Astrocyte of the cerebellum (primary cell): ENCODE measurements at regions not wholly inside any gene's neighbourhood (a gene's known extent, or its start where the extent isn't known, plus 50 kb on each side); places are given as distances from the start of the nearest gene placed in this dataset.

Experiments used
- DNase-seq: peaks from one replicate; pipeline ENCODE4 v3.0.0-alpha.2; 2011; ENCODE audit warnings: low read depth
- H3K4me3 ChIP-seq: 2 replicates; pipeline ENCODE4 v1.5.1; 2011; ENCODE audit warnings: mild to moderate bottlenecking, low read depth, low read length, moderate library complexity
- in situ Hi-C: cut with HindIII; loops from 2 replicates; pipeline ENCODE4 v1.10.0; 2017; ENCODE audit warnings: low sequenced_read_pairs
- TF ChIP-seq, protein P1 (sequence below): IDR thresholded peaks from 2 replicates; pipeline ENCODE4 v1.5.1; 2012; ENCODE audit warnings: low read length, low read depth, moderate library complexity, mild to moderate bottlenecking; ENCODE audit errors: missing control alignments

DNA sequence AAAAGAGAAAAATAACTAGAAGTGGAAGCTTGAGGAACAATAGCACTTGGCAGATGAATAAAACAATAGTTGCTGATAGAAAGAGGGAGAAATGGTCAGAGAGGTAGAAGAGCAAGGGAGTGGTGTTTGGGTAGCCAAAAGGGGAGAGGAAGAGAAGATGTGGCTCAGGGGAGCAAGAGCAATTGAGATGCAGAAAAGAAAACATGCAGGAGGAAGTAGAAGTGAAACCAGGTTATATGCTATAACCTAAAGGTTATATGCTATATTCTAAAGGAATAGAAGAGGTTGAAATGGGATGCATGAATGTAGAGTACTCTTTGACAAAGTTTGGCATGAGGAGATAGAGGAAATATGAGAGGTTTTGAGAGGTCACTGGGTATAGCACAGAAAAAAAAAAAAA lies 759.5 kb downstream of the SATB2 start:
- DNase-seq = no peak
- TF ChIP-seq, protein P1, sequence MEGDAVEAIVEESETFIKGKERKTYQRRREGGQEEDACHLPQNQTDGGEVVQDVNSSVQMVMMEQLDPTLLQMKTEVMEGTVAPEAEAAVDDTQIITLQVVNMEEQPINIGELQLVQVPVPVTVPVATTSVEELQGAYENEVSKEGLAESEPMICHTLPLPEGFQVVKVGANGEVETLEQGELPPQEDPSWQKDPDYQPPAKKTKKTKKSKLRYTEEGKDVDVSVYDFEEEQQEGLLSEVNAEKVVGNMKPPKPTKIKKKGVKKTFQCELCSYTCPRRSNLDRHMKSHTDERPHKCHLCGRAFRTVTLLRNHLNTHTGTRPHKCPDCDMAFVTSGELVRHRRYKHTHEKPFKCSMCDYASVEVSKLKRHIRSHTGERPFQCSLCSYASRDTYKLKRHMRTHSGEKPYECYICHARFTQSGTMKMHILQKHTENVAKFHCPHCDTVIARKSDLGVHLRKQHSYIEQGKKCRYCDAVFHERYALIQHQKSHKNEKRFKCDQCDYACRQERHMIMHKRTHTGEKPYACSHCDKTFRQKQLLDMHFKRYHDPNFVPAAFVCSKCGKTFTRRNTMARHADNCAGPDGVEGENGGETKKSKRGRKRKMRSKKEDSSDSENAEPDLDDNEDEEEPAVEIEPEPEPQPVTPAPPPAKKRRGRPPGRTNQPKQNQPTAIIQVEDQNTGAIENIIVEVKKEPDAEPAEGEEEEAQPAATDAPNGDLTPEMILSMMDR = no peak
- in situ Hi-C loops = no loop called here
- no peak overlapping the region for H3K4me3 ChIP-seq

DNA sequence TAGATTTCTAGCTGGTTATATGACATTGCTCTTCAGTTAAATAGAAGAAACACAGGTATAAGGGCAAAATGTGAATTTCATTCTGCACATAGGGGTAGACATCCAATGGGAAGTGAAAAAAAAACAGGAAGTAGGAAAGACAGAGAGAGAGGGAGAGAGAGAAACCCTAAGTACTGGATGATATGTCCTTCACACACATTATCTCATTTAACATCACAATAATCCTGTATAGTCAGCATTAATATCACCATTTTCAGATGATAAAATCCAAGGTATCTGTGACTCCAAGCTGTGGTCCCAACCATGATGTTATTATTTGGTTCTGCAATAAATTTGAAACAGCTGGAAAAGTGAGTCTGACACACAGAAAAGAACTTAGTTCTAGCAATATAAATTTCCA lies 759.9 kb downstream of the SATB2 start:
- in situ Hi-C loops = no loop called here
- TF ChIP-seq, protein P1 = no peak
- H3K4me3 ChIP-seq = no peak overlapping the region
- no peak for DNase-seq

DNA sequence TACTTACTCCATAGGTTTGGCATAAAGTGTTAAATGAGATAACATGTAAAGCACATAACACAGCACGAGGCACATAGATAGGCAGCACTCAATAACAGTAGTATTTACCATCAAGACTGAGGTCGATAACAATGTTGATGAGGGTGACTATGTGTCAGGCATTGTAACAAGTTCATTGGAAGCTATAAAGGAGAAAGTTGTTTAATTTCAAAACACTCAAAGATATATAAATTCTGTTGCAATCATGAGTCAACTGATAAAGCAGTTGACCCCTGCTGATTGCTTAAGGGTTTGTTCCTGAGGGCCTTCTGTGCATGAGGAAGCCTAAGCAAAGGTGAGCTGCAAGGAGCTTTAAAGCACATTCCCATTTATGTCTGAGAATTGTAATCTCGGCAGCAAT lies 760.5 kb downstream of the SATB2 start:
- H3K4me3 ChIP-seq = no peak overlapping the region
- in situ Hi-C loops = no loop called here
- DNase-seq = no peak
- TF ChIP-seq, protein P1 = no peak

DNA sequence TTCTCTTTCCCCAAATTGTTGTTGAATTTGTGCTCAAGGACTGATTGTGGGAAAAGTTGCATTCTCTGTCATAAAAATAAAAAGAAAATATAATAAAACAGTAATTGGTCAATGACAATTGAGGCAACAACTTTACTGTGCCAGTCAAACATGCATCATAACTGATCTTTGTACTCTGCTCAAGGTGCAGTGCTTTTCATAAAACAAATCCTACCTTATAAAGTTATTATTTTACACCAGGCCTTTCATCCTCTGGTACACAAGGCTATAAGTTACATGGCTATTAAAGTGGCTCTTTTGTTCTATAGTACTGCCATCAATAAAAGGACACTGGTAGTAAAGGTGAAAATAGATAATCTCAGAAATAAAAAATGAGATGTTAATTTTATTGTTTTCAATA lies 761.9 kb downstream of the SATB2 start:
- TF ChIP-seq, protein P1 = no peak
- in situ Hi-C loops = no loop called here
- no peak overlapping the region for H3K4me3 ChIP-seq
- DNase-seq = no peak

DNA sequence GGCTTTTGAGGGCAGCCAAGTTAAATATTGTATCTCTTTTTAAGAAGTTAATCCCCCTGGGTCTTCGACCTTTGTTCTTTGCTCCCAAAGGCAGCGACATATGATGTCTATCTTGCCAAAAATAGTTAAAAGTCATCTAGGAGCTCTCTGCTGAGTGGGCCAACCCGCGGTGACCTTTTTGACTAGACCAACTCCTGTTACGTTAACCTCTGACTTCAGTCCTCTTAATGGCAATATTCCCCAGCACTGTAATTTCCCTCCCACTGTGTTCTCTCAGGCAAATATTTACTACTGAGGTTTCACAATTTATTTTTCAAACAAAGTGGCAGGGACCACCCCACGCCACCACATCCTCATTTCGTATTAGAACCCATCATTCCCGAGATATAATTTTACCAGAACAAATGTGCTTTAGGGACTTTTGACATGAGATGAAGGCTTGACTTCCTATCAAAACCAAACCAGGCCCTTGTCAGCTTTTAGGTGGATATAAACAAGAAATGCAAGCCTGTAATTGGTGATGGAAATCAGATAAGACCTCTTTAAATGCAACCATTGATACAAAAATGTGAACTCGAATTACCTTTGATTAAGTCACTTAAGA lies 764.7 kb downstream of the SATB2 start:
- TF ChIP-seq, protein P1 = no peak
- H3K4me3 ChIP-seq = no peak overlapping the region
- in situ Hi-C loops = no loop called here
- DNase-seq = no peak

DNA sequence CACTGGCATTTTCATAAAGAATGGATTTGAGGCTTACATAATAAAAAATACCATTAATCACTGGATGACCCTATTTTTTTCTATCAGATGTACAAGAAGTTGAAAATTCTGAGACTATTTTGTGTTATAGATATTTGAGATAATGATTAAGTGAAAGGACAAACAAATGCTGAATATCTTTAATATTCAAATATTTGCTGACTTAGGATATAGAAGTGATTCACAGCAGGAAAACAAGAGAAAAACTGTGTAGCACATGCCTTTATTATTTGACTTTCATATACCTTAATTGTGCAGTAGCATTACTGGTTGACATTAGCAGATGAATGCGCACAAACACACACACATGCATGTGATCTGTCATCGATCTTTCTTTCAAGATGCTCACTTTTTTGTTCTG lies 766.5 kb downstream of the SATB2 start:
- H3K4me3 ChIP-seq = no peak overlapping the region
- TF ChIP-seq, protein P1 = no peak
- DNase-seq = no peak
- in situ Hi-C loops = no loop called here
